SJSA1 (cell line): ENCODE measurements at regions not wholly inside any gene's neighbourhood (a gene's known extent, or its start where the extent isn't known, plus 50 kb on each side); places are given as distances from the start of the nearest gene placed in this dataset.
"Not testable (repeated sequence)": the region's sequence is repeated elsewhere in the genome, so short reads cannot be mapped to it uniquely, and the experiment has no call there.

Source experiments
- DNase-seq, 2 experiments: peaks; one replicate each; pipeline ENCODE4 v3.0.0-alpha.2; 2015 to 2020; ENCODE audit warnings: low spot score in 2 of 2, low read depth in 1 of 2
- H3K27ac ChIP-seq: fragments of 250-450 bp; sonication (Bioruptor Pico); 2 replicates; pipeline ENCODE4 v1.5.1; 2020; ENCODE audit warnings: mild to moderate bottlenecking, moderate library complexity
- H3K27me3 ChIP-seq: fragments of 250-450 bp; sonication (Bioruptor Pico); replicated peaks from 2 replicates; pipeline ENCODE4 v1.5.1; 2020; ENCODE audit warnings: mild to moderate bottlenecking, moderate library complexity
- H3K36me3 ChIP-seq: fragments of 250-450 bp; sonication (Bioruptor Pico); 2 replicates; pipeline ENCODE4 v1.5.1; 2020; ENCODE audit warnings: mild to moderate bottlenecking
- H3K4me1 ChIP-seq: fragments of 250-450 bp; sonication (Bioruptor Pico); replicated peaks from 2 replicates; pipeline ENCODE4 v1.6.1; 2021; ENCODE audit warnings: mild to moderate bottlenecking
- H3K4me3 ChIP-seq: fragments of 250-450 bp; sonication (Bioruptor Pico); 2 replicates; pipeline ENCODE4 v1.5.1; 2020; ENCODE audit warnings: mild to moderate bottlenecking
- H3K9me3 ChIP-seq: fragments of 250-450 bp; sonication (Bioruptor Pico); replicated peaks from 2 replicates; pipeline ENCODE4 v1.5.1; 2020; ENCODE audit warnings: mild to moderate bottlenecking

- H3K27ac ChIP-seq, result no peak overlapping the region
- H3K27me3 ChIP-seq, result no peaks in the 10 kb centered on the region
- H3K9me3 ChIP-seq, result no peaks in the 10 kb centered on the region
- no peaks in the 10 kb centered on the region for H3K4me1 ChIP-seq
- no peaks in the 10 kb centered on the region for H3K36me3 ChIP-seq
- H3K4me3 ChIP-seq, result no peak overlapping the region
- no peak for DNase-seq
Observed at GRCh38 chr6:153325661-153326060, 194.6 kb upstream of the RGS17 start.

- Histone ChIP-seq H3K27me3 (peaks cover 4% of the 10 kb centered on the region; the same call in 1 of the 2 replicates), H3K9me3 (no peaks in the 10 kb centered on the region), H3K4me3 (no peak overlapping the region), H3K4me1 (no peaks in the 10 kb centered on the region), H3K27ac (no peak overlapping the region), H3K36me3 (no peaks in the 10 kb centered on the region)
- DNase-seq, result peak; percentile 12 to 46
Observed at GRCh38 chr6:153312634-153313033, 181.6 kb upstream of the RGS17 start.

DNA sequence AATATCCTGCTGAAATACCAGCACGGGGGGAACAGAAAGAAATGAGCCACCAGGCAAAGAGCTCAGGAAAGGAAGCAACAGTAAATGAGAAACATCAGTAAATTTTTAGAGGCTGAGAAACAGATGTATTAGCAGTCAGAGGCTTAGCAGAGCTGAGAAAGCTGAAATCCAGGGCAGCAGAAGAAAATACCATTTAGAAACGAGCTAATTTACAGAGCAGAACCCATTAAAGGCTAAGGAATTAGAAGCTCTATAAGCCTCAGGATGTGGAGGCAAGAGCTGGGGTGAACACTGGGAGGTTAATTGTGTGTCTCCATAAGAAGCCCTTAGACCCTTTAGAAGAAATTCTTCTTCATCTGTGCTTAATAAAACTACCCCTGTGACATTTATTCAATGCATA lies 178.6 kb upstream of the RGS17 start:
- Histone ChIP-seq H3K4me3 (no peak overlapping the region), H3K27me3 (peaks cover 4% of the 10 kb centered on the region; the same call in 1 of the 2 replicates), H3K27ac (no peak overlapping the region), H3K9me3 (no peaks in the 10 kb centered on the region), H3K4me1 (no peaks in the 10 kb centered on the region), H3K36me3 (no peaks in the 10 kb centered on the region)
- no peak for DNase-seq

DNA sequence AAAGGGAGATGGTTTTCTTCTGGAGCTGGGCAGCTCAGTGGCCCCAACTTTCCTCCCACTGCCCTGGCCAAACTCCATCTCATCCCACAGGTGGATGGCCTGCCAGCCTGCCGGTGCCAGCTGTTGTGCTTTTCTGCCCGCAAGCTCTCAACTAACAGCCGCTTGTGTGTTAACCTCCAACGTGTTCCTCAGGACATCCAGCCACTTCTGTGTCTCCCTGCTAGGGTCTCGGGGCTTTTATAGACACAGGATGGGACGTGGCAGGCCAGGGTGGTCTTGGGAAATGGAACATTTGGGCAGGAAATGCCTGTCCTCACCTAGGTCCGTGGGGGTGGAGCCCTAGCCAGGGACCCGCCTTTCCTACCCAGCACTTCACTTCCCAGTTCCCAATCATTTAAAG lies 171.1 kb upstream of the RGS17 start:
- no peak overlapping the region for H3K4me3 ChIP-seq
- no peaks in the 10 kb centered on the region for H3K9me3 ChIP-seq
- H3K4me1 ChIP-seq, result no peaks in the 10 kb centered on the region
- no peak for DNase-seq
- no peaks in the 10 kb centered on the region for H3K36me3 ChIP-seq
- no peaks in the 10 kb centered on the region for H3K27me3 ChIP-seq
- no peak overlapping the region for H3K27ac ChIP-seq

GRCh38 chr6:153301602-153302001 lies 170.5 kb upstream of the RGS17 start:
- Histone ChIP-seq H3K4me1 (no peaks in the 10 kb centered on the region), H3K27me3 (no peaks in the 10 kb centered on the region), H3K27ac (no peak overlapping the region), H3K36me3 (no peaks in the 10 kb centered on the region), H3K9me3 (no peaks in the 10 kb centered on the region), H3K4me3 (no peak overlapping the region)
- no peak for DNase-seq

DNA sequence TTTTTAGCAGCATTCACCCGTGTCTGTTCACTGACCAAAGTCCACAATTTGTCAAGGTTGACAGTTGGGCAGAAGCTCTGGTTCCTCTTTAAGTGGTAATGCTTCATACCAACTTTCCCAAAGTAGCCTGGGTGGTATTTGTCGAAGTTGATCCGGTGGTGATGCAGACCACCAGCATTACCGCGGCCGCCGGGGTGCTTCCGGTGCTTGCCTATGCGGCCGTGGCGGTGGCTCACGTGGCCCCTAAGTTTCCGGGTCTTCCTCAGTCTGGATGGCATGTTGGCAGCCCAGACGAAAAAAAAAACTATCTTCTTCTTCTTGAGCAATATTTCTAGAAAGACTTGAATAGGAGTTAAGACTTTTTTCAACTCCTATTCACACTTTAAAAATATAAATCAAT lies 151.4 kb upstream of the RGS17 start:
- H3K9me3 ChIP-seq, H3K36me3 ChIP-seq, DNase-seq, H3K27me3 ChIP-seq, H3K4me3 ChIP-seq, H3K27ac ChIP-seq, H3K4me1 ChIP-seq: not testable (repeated sequence)

DNA sequence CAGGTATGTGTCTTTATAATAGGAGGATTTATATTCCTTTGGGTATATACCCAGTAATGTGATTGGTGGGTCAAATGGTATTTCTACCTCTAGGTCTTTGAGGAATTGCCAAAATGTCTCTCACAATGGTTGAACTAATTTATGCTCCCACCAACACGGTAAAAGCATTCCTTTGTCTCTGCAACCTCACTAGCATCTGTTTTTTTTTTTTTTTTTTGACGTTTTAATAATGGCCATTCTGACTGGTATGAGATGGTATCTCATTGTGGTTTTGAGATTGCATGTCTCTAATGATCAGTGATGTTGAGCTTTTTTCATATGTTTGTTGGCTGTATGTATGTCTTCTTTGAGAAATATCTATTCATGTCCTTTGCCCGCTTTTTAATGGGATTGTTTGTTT lies 144.9 kb upstream of the RGS17 start:
- no peak for DNase-seq
- Histone ChIP-seq H3K4me1 (no peaks in the 10 kb centered on the region), H3K27me3 (no peaks in the 10 kb centered on the region), H3K27ac (no peak overlapping the region), H3K36me3 (no peaks in the 10 kb centered on the region), H3K9me3 (no peaks in the 10 kb centered on the region), H3K4me3 (no peak overlapping the region)

DNA sequence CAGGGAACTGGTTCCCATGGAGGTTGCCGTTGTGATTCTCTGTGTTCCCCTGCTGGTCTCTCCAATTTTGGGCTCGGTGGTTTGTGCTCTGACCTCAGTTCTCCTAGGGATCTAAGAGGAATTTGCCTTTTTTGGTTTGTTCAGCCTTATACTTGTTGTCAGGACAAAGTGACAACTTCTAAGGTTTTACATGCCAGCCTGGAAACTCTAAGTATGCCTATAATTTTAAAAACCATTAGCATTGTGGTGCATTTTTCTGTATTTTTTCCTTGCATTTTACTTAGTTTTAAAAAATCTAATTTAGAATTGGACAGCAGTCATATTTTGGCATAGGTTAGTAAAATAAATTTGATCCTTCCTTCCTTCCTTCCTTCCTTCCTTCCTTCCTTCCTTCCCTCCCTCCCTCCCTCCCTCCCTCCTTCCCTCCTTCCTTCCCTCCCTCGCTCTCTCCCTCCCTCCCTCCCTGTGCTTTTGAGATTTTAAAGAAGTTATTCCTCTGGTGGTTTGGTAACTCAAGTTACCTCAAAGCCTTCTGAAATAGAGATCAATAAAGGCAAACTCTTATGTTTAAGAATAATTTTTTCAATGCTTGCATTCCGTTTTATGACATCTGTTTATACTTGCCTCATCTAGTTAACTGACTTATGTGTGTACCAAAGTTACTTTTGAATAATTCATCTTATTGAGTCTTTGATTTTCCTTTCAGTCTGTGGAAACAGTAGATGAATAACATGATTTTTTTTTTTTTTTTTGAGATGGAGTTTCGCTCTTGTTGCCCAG lies 141.3 kb upstream of the RGS17 start:
- Histone ChIP-seq H3K4me1 (no peaks in the 10 kb centered on the region), H3K27me3 (no peaks in the 10 kb centered on the region), H3K36me3 (no peaks in the 10 kb centered on the region), H3K9me3 (no peaks in the 10 kb centered on the region), H3K4me3 (no peak overlapping the region), H3K27ac (no peak overlapping the region)
- DNase-seq, result no peak

DNA sequence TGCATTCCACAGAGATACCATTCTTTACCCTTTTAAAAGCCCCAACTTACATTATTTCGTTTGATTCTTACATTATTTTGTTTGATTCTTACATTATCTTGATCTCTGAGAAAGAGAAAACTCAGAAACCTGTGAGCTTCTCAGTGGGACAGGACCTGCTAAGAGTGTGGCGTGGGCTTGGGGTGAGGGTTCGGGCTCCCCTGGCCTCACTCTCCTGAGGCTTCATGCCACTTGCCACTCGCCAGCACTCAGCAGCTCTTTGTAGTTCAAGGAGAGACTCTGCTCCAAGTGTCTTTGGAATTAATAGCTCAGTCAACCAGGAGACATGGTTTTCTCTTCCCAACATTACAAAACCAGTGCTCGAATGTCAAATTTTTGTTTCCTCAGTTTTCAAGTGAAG lies 132.4 kb upstream of the RGS17 start:
- Histone ChIP-seq H3K36me3 (no peaks in the 10 kb centered on the region), H3K4me1 (no peaks in the 10 kb centered on the region), H3K4me3 (no peak overlapping the region), H3K27ac (no peak overlapping the region), H3K27me3 (peaks cover 8% of the 10 kb centered on the region), H3K9me3 (no peaks in the 10 kb centered on the region)
- DNase-seq, result no peak

GRCh38 chr6:153251326-153251725 lies 120.2 kb upstream of the RGS17 start:
- Histone ChIP-seq H3K4me3 (no peak overlapping the region), H3K27ac (no peak overlapping the region), H3K27me3 (0 out of 2 replicates have a peak, but pooled peaks cover 7% of the 10 kb centered on the region), H3K36me3 (no peaks in the 10 kb centered on the region), H3K4me1 (no peaks in the 10 kb centered on the region), H3K9me3 (no peaks in the 10 kb centered on the region)
- DNase-seq, result no peak

DNA sequence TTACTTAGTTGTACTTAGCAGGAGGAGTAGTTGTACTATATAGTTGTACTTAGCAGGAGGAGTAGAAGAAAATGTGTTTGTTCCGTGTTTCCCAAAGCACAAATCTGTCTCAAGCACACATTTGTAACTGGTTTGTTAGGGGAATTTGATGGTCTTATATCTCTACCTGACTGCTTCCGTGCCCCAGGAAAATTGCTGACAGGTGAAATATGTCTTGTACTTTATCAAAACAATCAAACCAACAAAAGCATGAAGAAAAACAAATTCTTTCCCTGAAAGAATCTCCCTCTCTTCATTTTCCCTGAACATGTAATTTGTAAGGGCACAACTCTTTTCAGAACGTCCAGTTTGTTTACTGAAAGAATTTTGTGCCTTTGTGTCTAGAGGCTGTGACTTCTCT lies 106.6 kb upstream of the RGS17 start:
- DNase-seq, result no peak
- H3K9me3 ChIP-seq, result no peaks in the 10 kb centered on the region
- H3K4me1 ChIP-seq, result no peaks in the 10 kb centered on the region
- H3K4me3 ChIP-seq, result no peak overlapping the region
- no peaks in the 10 kb centered on the region for H3K36me3 ChIP-seq
- H3K27ac ChIP-seq, result no peak overlapping the region
- H3K27me3 ChIP-seq, result 0 out of 2 replicates have a peak, but pooled peaks cover 5% of the 10 kb centered on the region

GRCh38 chr6:153231048-153231646 lies 100.1 kb upstream of the RGS17 start:
- H3K27ac ChIP-seq, result no peak overlapping the region
- H3K9me3 ChIP-seq, result no peaks in the 10 kb centered on the region
- peaks cover 5% of the 10 kb centered on the region; the same call in 1 of the 2 replicates for H3K27me3 ChIP-seq
- no peaks in the 10 kb centered on the region for H3K4me1 ChIP-seq
- DNase-seq, result peak in 1 of 2 experiments; percentile 24
- no peak overlapping the region for H3K4me3 ChIP-seq
- no peaks in the 10 kb centered on the region for H3K36me3 ChIP-seq

DNA sequence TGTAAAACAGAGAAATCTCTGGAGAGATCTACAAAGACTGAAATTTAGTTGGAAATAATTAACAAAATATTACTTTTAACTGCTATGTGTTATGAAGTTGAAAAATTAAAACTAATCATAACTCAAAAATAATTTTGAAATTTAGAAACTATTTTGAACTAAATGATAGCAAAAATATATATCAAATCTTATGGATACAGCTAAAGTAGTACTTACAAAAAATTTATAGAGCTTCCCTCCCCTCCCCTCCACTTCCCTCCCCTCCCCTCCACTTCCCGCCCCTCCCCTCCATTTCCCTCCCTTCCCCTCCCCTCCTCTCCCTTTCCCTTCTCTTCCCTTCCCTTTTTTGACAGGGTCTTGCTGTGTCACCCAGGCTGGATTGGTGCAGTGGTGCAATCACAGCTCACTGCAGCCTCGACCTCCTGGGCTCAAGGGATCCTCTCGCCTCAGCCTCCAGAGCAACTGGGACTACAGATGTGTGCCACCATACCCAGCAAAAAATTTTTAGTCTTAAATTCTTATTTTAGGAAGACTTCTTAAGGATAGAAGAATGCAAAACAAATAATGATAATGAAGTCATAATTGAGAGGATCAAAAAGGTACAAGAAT lies 87.2 kb upstream of the RGS17 start:
- no peak overlapping the region for H3K4me3 ChIP-seq

DNA sequence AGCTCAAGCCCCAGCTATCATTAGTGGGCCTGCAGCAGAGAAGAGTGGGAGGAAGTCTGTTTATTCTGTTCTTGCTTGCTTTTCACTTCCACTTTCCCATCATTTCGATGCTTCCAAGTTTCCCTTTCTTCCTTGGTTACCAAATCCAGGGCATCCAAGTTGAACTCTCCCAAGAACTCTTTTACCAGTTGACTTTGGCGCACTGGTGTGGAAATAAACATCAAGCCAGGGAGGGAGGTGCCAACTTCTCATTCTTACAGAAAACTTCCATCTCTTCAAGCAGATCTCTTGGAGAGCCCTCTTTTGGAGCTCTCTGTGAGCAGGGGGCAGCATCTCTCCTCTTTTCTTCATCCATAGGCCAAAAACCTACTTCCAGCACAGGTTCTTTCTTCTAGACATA lies 85.7 kb upstream of the RGS17 start:
- Histone ChIP-seq H3K4me3 (no peak overlapping the region), H3K27me3 (no peaks in the 10 kb centered on the region; the same call in 1 of the 2 replicates), H3K4me1 (no peaks in the 10 kb centered on the region), H3K9me3 (no peaks in the 10 kb centered on the region), H3K27ac (no peak overlapping the region), H3K36me3 (no peaks in the 10 kb centered on the region)
- no peak for DNase-seq

More for the DNA sequence above, 87.2 kb upstream of the RGS17 start:
- DNase-seq, result no peak
- no peaks in the 10 kb centered on the region for H3K36me3 ChIP-seq
- H3K9me3 ChIP-seq, result no peaks in the 10 kb centered on the region
- H3K4me1 ChIP-seq, result no peaks in the 10 kb centered on the region
- H3K27ac ChIP-seq, result no peak overlapping the region
- no peaks in the 10 kb centered on the region; the same call in 1 of the 2 replicates for H3K27me3 ChIP-seq
